ENCODE measurements at regions not wholly inside any gene's neighbourhood (a gene's known extent, or its start where the extent isn't known, plus 50 kb on each side); places are given as distances from the start of the nearest gene placed in this dataset.
"Not testable (repeated sequence)": the region's sequence is repeated elsewhere in the genome, so short reads cannot be mapped to it uniquely, and the experiment has no call there.

GRCh38 chr2:228592925-228593324 lies 411.4 kb upstream of the SPHKAP start:
- Histone ChIP-seq H3K4me1 (ENCODE audit: control insufficient read depth in 2 of 2, insufficient read depth in 2 of 2, low read length in 2 of 2) (peaks cover 9 to 13% of the 10 kb centered on the region in 2 donors), H3K9ac (ENCODE audit: low read depth in 1 of 2, low read length in 2 of 2) (no peak overlapping the region), H3K9me3 (ENCODE audit: control insufficient read depth in 2 of 2, low read length in 2 of 2) (no peaks in the 10 kb centered on the region), H3K4me3 (ENCODE audit: low read length in 2 of 2) (no peak overlapping the region), H3K36me3 (ENCODE audit: control insufficient read depth in 2 of 2, insufficient read depth in 2 of 2, low read length in 2 of 2) (no peaks in the 10 kb centered on the region), H3K27me3 (ENCODE audit: control insufficient read depth in 2 of 2, insufficient read depth in 2 of 2, low read length in 2 of 2) (no peaks in the 10 kb centered on the region), H3K27ac (ENCODE audit: low read depth in 2 of 2, low read length in 2 of 2) (no peak overlapping the region)

- no peak overlapping the region for H3K9ac ChIP-seq (ENCODE audit: low read depth in 1 of 2, low read length in 2 of 2)
- no peak overlapping the region for H3K4me3 ChIP-seq (ENCODE audit: low read length in 2 of 2)
Measured at GRCh38 chr2:228590681-228591080, 409.2 kb upstream of the SPHKAP start.

GRCh38 chr2:228589115-228589514 lies 407.6 kb upstream of the SPHKAP start:
- no peaks in the 10 kb centered on the region for H3K27me3 ChIP-seq (ENCODE audit: control insufficient read depth in 2 of 2, insufficient read depth in 2 of 2, low read length in 2 of 2)
- H3K36me3 ChIP-seq (ENCODE audit: control insufficient read depth in 2 of 2, insufficient read depth in 2 of 2, low read length in 2 of 2): no peaks in the 10 kb centered on the region
- H3K9ac ChIP-seq (ENCODE audit: low read depth in 1 of 2, low read length in 2 of 2): no peak overlapping the region
- no peaks in the 10 kb centered on the region for H3K4me1 ChIP-seq (ENCODE audit: control insufficient read depth in 2 of 2, insufficient read depth in 2 of 2, low read length in 2 of 2)
- no peaks in the 10 kb centered on the region for H3K9me3 ChIP-seq (ENCODE audit: control insufficient read depth in 2 of 2, low read length in 2 of 2)
- no peak overlapping the region for H3K4me3 ChIP-seq (ENCODE audit: low read length in 2 of 2)
- H3K27ac ChIP-seq (ENCODE audit: low read depth in 2 of 2, low read length in 2 of 2): no peak overlapping the region

More at GRCh38 chr2:228590681-228591080, 409.2 kb upstream of the SPHKAP start:
- Histone ChIP-seq H3K9me3 (ENCODE audit: control insufficient read depth in 2 of 2, low read length in 2 of 2) (no peaks in the 10 kb centered on the region), H3K27me3 (ENCODE audit: control insufficient read depth in 2 of 2, insufficient read depth in 2 of 2, low read length in 2 of 2) (no peaks in the 10 kb centered on the region), H3K36me3 (ENCODE audit: control insufficient read depth in 2 of 2, insufficient read depth in 2 of 2, low read length in 2 of 2) (no peaks in the 10 kb centered on the region), H3K4me1 (ENCODE audit: control insufficient read depth in 2 of 2, insufficient read depth in 2 of 2, low read length in 2 of 2) (peaks cover 2 to 8% of the 10 kb centered on the region in 2 donors), H3K27ac (ENCODE audit: low read depth in 2 of 2, low read length in 2 of 2) (no peak overlapping the region)

GRCh38 chr2:228581731-228582130 lies 400.2 kb upstream of the SPHKAP start:
- Histone ChIP-seq H3K27ac (ENCODE audit: low read depth in 2 of 2, low read length in 2 of 2) (no peak overlapping the region), H3K9me3 (ENCODE audit: control insufficient read depth in 2 of 2, low read length in 2 of 2) (no peaks in the 10 kb centered on the region), H3K36me3 (ENCODE audit: control insufficient read depth in 2 of 2, insufficient read depth in 2 of 2, low read length in 2 of 2) (no peaks in the 10 kb centered on the region), H3K27me3 (ENCODE audit: control insufficient read depth in 2 of 2, insufficient read depth in 2 of 2, low read length in 2 of 2) (no peaks in the 10 kb centered on the region), H3K4me3 (ENCODE audit: low read length in 2 of 2) (no peak overlapping the region), H3K9ac (ENCODE audit: low read depth in 1 of 2, low read length in 2 of 2) (no peak overlapping the region), H3K4me1 (ENCODE audit: control insufficient read depth in 2 of 2, insufficient read depth in 2 of 2, low read length in 2 of 2) (no peaks in the 10 kb centered on the region)

- Histone ChIP-seq H3K9ac (ENCODE audit: low read depth in 1 of 2, low read length in 2 of 2) (no peak overlapping the region), H3K36me3 (ENCODE audit: control insufficient read depth in 2 of 2, insufficient read depth in 2 of 2, low read length in 2 of 2) (no peaks in the 10 kb centered on the region), H3K27me3 (ENCODE audit: control insufficient read depth in 2 of 2, insufficient read depth in 2 of 2, low read length in 2 of 2) (no peaks in the 10 kb centered on the region), H3K4me3 (ENCODE audit: low read length in 2 of 2) (no peak overlapping the region), H3K27ac (ENCODE audit: low read depth in 2 of 2, low read length in 2 of 2) (no peak overlapping the region), H3K4me1 (ENCODE audit: control insufficient read depth in 2 of 2, insufficient read depth in 2 of 2, low read length in 2 of 2) (no peaks in the 10 kb centered on the region), H3K9me3 (ENCODE audit: control insufficient read depth in 2 of 2, low read length in 2 of 2) (no peaks in the 10 kb centered on the region)
Measured at GRCh38 chr2:228575897-228576296, 394.4 kb upstream of the SPHKAP start.

GRCh38 chr2:228568275-228568674 lies 386.8 kb upstream of the SPHKAP start:
- not testable (repeated sequence) for H3K9me3 ChIP-seq (ENCODE audit: control insufficient read depth in 2 of 2, low read length in 2 of 2)

GRCh38 chr2:228561816-228562215 lies 380.3 kb upstream of the SPHKAP start:
- Histone ChIP-seq H3K4me3 (ENCODE audit: low read length in 2 of 2) (no peak overlapping the region), H3K9ac (ENCODE audit: low read depth in 1 of 2, low read length in 2 of 2) (no peak overlapping the region), H3K9me3 (ENCODE audit: control insufficient read depth in 2 of 2, low read length in 2 of 2) (no peaks in the 10 kb centered on the region), H3K27ac (ENCODE audit: low read depth in 2 of 2, low read length in 2 of 2) (no peak overlapping the region), H3K27me3 (ENCODE audit: control insufficient read depth in 2 of 2, insufficient read depth in 2 of 2, low read length in 2 of 2) (no peaks in the 10 kb centered on the region), H3K4me1 (ENCODE audit: control insufficient read depth in 2 of 2, insufficient read depth in 2 of 2, low read length in 2 of 2) (peaks cover 0 to 3% of the 10 kb centered on the region in 2 donors), H3K36me3 (ENCODE audit: control insufficient read depth in 2 of 2, insufficient read depth in 2 of 2, low read length in 2 of 2) (no peaks in the 10 kb centered on the region)

More at GRCh38 chr2:228568275-228568674, 386.8 kb upstream of the SPHKAP start:
- H3K4me3 ChIP-seq (ENCODE audit: low read length in 2 of 2); H3K27ac ChIP-seq (ENCODE audit: low read depth in 2 of 2, low read length in 2 of 2); H3K4me1 ChIP-seq (ENCODE audit: control insufficient read depth in 2 of 2, insufficient read depth in 2 of 2, low read length in 2 of 2); H3K27me3 ChIP-seq (ENCODE audit: control insufficient read depth in 2 of 2, insufficient read depth in 2 of 2, low read length in 2 of 2); H3K9ac ChIP-seq (ENCODE audit: low read depth in 1 of 2, low read length in 2 of 2); H3K36me3 ChIP-seq (ENCODE audit: control insufficient read depth in 2 of 2, insufficient read depth in 2 of 2, low read length in 2 of 2): not testable (repeated sequence)

GRCh38 chr2:228559774-228560415 lies 378.4 kb upstream of the SPHKAP start:
- no peaks in the 10 kb centered on the region for H3K9me3 ChIP-seq (ENCODE audit: control insufficient read depth in 2 of 2, low read length in 2 of 2)
- H3K4me3 ChIP-seq (ENCODE audit: low read length in 2 of 2): no peak overlapping the region
- no peaks in the 10 kb centered on the region for H3K36me3 ChIP-seq (ENCODE audit: control insufficient read depth in 2 of 2, insufficient read depth in 2 of 2, low read length in 2 of 2)
- H3K27ac ChIP-seq (ENCODE audit: low read depth in 2 of 2, low read length in 2 of 2): no peak overlapping the region
- H3K27me3 ChIP-seq (ENCODE audit: control insufficient read depth in 2 of 2, insufficient read depth in 2 of 2, low read length in 2 of 2): no peaks in the 10 kb centered on the region
- H3K4me1 ChIP-seq (ENCODE audit: control insufficient read depth in 2 of 2, insufficient read depth in 2 of 2, low read length in 2 of 2): peaks cover 3 to 4% of the 10 kb centered on the region in 2 donors
- no peak overlapping the region for H3K9ac ChIP-seq (ENCODE audit: low read depth in 1 of 2, low read length in 2 of 2)

GRCh38 chr2:228556717-228557116 lies 375.2 kb upstream of the SPHKAP start:
- no peaks in the 10 kb centered on the region for H3K36me3 ChIP-seq (ENCODE audit: control insufficient read depth in 2 of 2, insufficient read depth in 2 of 2, low read length in 2 of 2)
- H3K9ac ChIP-seq (ENCODE audit: low read depth in 1 of 2, low read length in 2 of 2): no peak overlapping the region
- H3K4me3 ChIP-seq (ENCODE audit: low read length in 2 of 2): no peak overlapping the region
- H3K27me3 ChIP-seq (ENCODE audit: control insufficient read depth in 2 of 2, insufficient read depth in 2 of 2, low read length in 2 of 2): no peaks in the 10 kb centered on the region
- no peaks in the 10 kb centered on the region for H3K9me3 ChIP-seq (ENCODE audit: control insufficient read depth in 2 of 2, low read length in 2 of 2)
- no peak overlapping the region for H3K27ac ChIP-seq (ENCODE audit: low read depth in 2 of 2, low read length in 2 of 2)
- H3K4me1 ChIP-seq (ENCODE audit: control insufficient read depth in 2 of 2, insufficient read depth in 2 of 2, low read length in 2 of 2): peaks cover 3 to 4% of the 10 kb centered on the region in 2 donors

GRCh38 chr2:228549441-228550007 lies 368.0 kb upstream of the SPHKAP start:
- Histone ChIP-seq H3K4me1 (ENCODE audit: control insufficient read depth in 2 of 2, insufficient read depth in 2 of 2, low read length in 2 of 2) (no peaks in the 10 kb centered on the region), H3K27me3 (ENCODE audit: control insufficient read depth in 2 of 2, insufficient read depth in 2 of 2, low read length in 2 of 2) (no peaks in the 10 kb centered on the region), H3K9ac (ENCODE audit: low read depth in 1 of 2, low read length in 2 of 2) (no peak overlapping the region), H3K27ac (ENCODE audit: low read depth in 2 of 2, low read length in 2 of 2) (no peak overlapping the region), H3K9me3 (ENCODE audit: control insufficient read depth in 2 of 2, low read length in 2 of 2) (peaks cover 0 to 3% of the 10 kb centered on the region in 2 donors), H3K36me3 (ENCODE audit: control insufficient read depth in 2 of 2, insufficient read depth in 2 of 2, low read length in 2 of 2) (no peaks in the 10 kb centered on the region), H3K4me3 (ENCODE audit: low read length in 2 of 2) (no peak overlapping the region)

Measured in mucosa of rectum (tissue), 2 donors.